ENCODE measurements at regions not wholly inside any gene's neighbourhood (a gene's known extent, or its start where the extent isn't known, plus 50 kb on each side); places are given as distances from the start of the nearest gene placed in this dataset.

DNA sequence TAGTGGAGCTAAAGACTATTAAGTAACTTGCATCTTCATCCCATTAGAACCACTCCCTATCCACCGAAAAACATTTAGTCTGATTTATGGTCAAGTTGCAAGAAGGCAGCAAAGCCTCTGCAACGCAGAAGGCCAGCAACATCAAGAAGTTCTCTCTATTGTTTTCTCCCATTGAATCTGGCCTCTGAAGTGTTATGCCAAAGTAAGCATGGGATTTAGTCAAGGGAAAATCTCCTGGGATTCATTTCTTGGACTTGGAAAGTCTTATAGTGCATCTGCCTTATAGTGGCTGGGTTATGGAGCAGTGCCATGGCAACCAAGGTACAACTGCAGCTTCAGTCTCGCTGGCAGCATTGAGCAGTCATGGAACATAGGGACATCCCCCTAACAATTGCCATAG, 87.7 kb upstream of the KRR1 start:
- TF ChIP-seq, protein P1, sequence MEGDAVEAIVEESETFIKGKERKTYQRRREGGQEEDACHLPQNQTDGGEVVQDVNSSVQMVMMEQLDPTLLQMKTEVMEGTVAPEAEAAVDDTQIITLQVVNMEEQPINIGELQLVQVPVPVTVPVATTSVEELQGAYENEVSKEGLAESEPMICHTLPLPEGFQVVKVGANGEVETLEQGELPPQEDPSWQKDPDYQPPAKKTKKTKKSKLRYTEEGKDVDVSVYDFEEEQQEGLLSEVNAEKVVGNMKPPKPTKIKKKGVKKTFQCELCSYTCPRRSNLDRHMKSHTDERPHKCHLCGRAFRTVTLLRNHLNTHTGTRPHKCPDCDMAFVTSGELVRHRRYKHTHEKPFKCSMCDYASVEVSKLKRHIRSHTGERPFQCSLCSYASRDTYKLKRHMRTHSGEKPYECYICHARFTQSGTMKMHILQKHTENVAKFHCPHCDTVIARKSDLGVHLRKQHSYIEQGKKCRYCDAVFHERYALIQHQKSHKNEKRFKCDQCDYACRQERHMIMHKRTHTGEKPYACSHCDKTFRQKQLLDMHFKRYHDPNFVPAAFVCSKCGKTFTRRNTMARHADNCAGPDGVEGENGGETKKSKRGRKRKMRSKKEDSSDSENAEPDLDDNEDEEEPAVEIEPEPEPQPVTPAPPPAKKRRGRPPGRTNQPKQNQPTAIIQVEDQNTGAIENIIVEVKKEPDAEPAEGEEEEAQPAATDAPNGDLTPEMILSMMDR (conservative IDR thresholded peaks at IDR 0.05; ENCODE audit: low read depth in 2 of 2), result no peak
- TF ChIP-seq EZH2 (IDR thresholded peaks at IDR 0.05; ENCODE audit: low read depth, unreplicated experiment) (no peak), REST (IDR thresholded peaks at IDR 0.05; ENCODE audit: unreplicated experiment) (no peak), POLR2AphosphoS5 (IDR thresholded peaks at IDR 0.05; ENCODE audit: low read depth) (no peak)

All from GM23338 (cell line).